ENCODE measurements at regions not wholly inside any gene's neighbourhood (a gene's known extent, or its start where the extent isn't known, plus 50 kb on each side); places are given as distances from the start of the nearest gene placed in this dataset.

- ATAC-seq (ENCODE audit: low FRiP score): no peak
- no peak overlapping the region for H3K27ac ChIP-seq (ENCODE audit: low read depth in 1 of 2, low read length in 2 of 2)
- no peaks in the 10 kb centered on the region for H3K36me3 ChIP-seq (ENCODE audit: control insufficient read depth in 1 of 2, insufficient read depth in 2 of 2, low read length in 1 of 2)
- no peaks in the 10 kb centered on the region for H3K9me3 ChIP-seq (ENCODE audit: control insufficient read depth, low read length)
- DNase-seq: peak in 1 of 2 donors; percentile 42
- intact Hi-C loops (cut with DNase I): no loop called here
- 87 to 89% methylated on average over 10 of the region's 10 CpGs for WGBS, 2 donors
- H3K27me3 ChIP-seq (ENCODE audit: control insufficient read depth in 1 of 2, insufficient read depth in 2 of 2, low read length in 1 of 2): no peaks in the 10 kb centered on the region
- no peak overlapping the region for H3K4me3 ChIP-seq (ENCODE audit: low read length in 2 of 2)
- no peaks in the 10 kb centered on the region for H3K4me1 ChIP-seq (ENCODE audit: control insufficient read depth in 1 of 2, insufficient read depth in 2 of 2, low read length in 2 of 2)
These were observed 232.6 kb downstream of the TEX29 start for GRCh38 chr13:111552891-111553655.

- peak in 1 of 2 donors; percentile 40 for DNase-seq
- WGBS, 2 donors: 83% methylated on average over 16 of the region's 16 CpGs
- no peaks in the 10 kb centered on the region for H3K27me3 ChIP-seq (ENCODE audit: control insufficient read depth in 1 of 2, insufficient read depth in 2 of 2, low read length in 1 of 2)
- intact Hi-C loops (cut with DNase I): no loop called here
- H3K4me3 ChIP-seq (ENCODE audit: low read length in 2 of 2): no peak overlapping the region
- no peaks in the 10 kb centered on the region for H3K9me3 ChIP-seq (ENCODE audit: control insufficient read depth, low read length)
- H3K4me1 ChIP-seq (ENCODE audit: control insufficient read depth in 1 of 2, insufficient read depth in 2 of 2, low read length in 2 of 2): no peaks in the 10 kb centered on the region
- ATAC-seq (ENCODE audit: low FRiP score): no peak
- no peaks in the 10 kb centered on the region for H3K36me3 ChIP-seq (ENCODE audit: control insufficient read depth in 1 of 2, insufficient read depth in 2 of 2, low read length in 1 of 2)
- no peak overlapping the region for H3K27ac ChIP-seq (ENCODE audit: low read depth in 1 of 2, low read length in 2 of 2)
These were observed 234.3 kb downstream of the TEX29 start for GRCh38 chr13:111554539-111555267.

GRCh38 chr13:111555268-111555808 lies 234.9 kb downstream of the TEX29 start:
- Histone ChIP-seq H3K4me3 (ENCODE audit: low read length in 2 of 2) (no peak overlapping the region), H3K27ac (ENCODE audit: low read depth in 1 of 2, low read length in 2 of 2) (no peak overlapping the region), H3K27me3 (ENCODE audit: control insufficient read depth in 1 of 2, insufficient read depth in 2 of 2, low read length in 1 of 2) (no peaks in the 10 kb centered on the region), H3K9me3 (ENCODE audit: control insufficient read depth, low read length) (no peaks in the 10 kb centered on the region), H3K36me3 (ENCODE audit: control insufficient read depth in 1 of 2, insufficient read depth in 2 of 2, low read length in 1 of 2) (no peaks in the 10 kb centered on the region), H3K4me1 (ENCODE audit: control insufficient read depth in 1 of 2, insufficient read depth in 2 of 2, low read length in 2 of 2) (no peaks in the 10 kb centered on the region)
- ATAC-seq (ENCODE audit: low FRiP score) (no peak), DNase-seq (peak in 1 of 2 donors; percentile 38)
- WGBS, 2 donors: 75 to 77% methylated on average over 10 of the region's 10 CpGs
- intact Hi-C loops (cut with DNase I): no loop called here

- intact Hi-C loops (cut with DNase I): no loop called here
- H3K4me1 ChIP-seq (ENCODE audit: control insufficient read depth in 1 of 2, insufficient read depth in 2 of 2, low read length in 2 of 2): no peaks in the 10 kb centered on the region
- H3K9me3 ChIP-seq (ENCODE audit: control insufficient read depth, low read length): no peaks in the 10 kb centered on the region
- WGBS, 2 donors: 92 to 93% methylated on average over 9 of the region's 9 CpGs
- DNase-seq (no peak), ATAC-seq (ENCODE audit: low FRiP score) (no peak)
- H3K27me3 ChIP-seq (ENCODE audit: control insufficient read depth in 1 of 2, insufficient read depth in 2 of 2, low read length in 1 of 2): no peaks in the 10 kb centered on the region
- H3K4me3 ChIP-seq (ENCODE audit: low read length in 2 of 2): no peak overlapping the region
- H3K27ac ChIP-seq (ENCODE audit: low read depth in 1 of 2, low read length in 2 of 2): no peak overlapping the region
- no peaks in the 10 kb centered on the region for H3K36me3 ChIP-seq (ENCODE audit: control insufficient read depth in 1 of 2, insufficient read depth in 2 of 2, low read length in 1 of 2)
These were observed 235.5 kb downstream of the TEX29 start for GRCh38 chr13:111555903-111556302.

DNA sequence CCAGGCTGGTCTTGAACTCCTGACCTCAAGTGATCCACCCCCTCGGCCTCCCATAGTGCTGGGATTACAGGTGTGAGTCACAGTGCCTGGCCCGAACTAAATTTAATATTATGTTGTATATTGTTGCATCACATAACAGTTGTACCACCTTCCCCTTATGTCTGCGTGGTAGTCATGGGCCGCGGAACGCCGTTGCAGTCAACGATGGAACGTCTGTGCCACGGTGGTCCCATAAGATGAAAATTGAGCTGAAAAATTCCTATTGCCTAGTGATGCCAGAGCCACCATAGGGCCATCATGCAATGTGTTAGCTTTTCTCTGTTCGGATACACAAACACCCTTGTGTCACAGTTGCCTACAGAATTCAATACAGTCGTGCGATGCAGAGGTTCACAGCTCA lies 236.1 kb downstream of the TEX29 start:
- H3K36me3 ChIP-seq (ENCODE audit: control insufficient read depth in 1 of 2, insufficient read depth in 2 of 2, low read length in 1 of 2): no peaks in the 10 kb centered on the region
- H3K27me3 ChIP-seq (ENCODE audit: control insufficient read depth in 1 of 2, insufficient read depth in 2 of 2, low read length in 1 of 2): no peaks in the 10 kb centered on the region
- DNase-seq: peak in 1 of 2 donors; percentile 53
- no peak overlapping the region for H3K4me3 ChIP-seq (ENCODE audit: low read length in 2 of 2)
- 88 to 93% methylated on average over 13 of the region's 13 CpGs for WGBS, 2 donors
- no peaks in the 10 kb centered on the region for H3K4me1 ChIP-seq (ENCODE audit: control insufficient read depth in 1 of 2, insufficient read depth in 2 of 2, low read length in 2 of 2)
- H3K27ac ChIP-seq (ENCODE audit: low read depth in 1 of 2, low read length in 2 of 2): no peak overlapping the region
- H3K9me3 ChIP-seq (ENCODE audit: control insufficient read depth, low read length): no peaks in the 10 kb centered on the region
- intact Hi-C loops (cut with DNase I): no loop called here
- no peak for ATAC-seq (ENCODE audit: low FRiP score)

DNA sequence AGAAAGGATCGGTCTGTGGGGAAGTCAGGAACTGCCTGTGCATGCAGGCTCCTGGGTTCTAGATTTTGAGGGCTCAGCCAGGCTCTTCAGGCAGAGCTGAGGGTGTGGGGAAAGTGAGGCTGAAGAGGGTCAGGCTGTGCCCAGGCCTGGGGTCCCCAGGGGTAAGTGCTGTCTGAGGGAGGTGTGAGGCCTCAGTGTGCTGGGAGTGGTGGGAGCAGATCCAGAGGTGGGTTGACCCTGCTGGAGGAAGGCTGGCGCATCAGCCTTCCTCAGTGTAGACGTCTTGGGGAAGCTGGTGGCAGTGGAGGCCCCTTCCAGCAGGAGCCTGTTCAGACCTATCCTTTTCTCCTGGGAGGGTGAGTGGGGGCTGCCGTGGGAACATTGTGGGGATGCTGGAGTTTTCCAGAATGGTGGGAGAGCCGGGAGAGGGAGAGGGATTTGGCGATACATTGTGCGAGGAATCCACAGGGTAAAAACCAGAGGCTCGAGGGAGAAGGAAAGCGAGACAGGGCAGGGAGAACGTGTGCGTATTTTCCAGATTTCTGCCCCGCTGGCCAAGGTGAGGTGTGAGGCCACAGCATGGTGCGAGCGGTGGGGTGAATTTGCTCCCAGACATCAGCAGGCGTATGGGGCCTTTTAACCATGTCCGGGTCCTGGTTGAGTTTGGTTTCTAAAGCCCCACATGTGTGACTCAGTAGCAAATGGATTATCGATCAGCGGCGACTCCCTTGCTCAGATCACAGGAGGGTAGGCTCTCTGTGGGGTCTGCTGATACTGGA lies 237.7 kb downstream of the TEX29 start:
- no peaks in the 10 kb centered on the region for H3K4me1 ChIP-seq (ENCODE audit: control insufficient read depth in 1 of 2, insufficient read depth in 2 of 2, low read length in 2 of 2)
- WGBS, 2 donors: 86 to 90% methylated on average over 19 of the region's 19 CpGs
- H3K27ac ChIP-seq (ENCODE audit: low read depth in 1 of 2, low read length in 2 of 2): no peak overlapping the region
- H3K36me3 ChIP-seq (ENCODE audit: control insufficient read depth in 1 of 2, insufficient read depth in 2 of 2, low read length in 1 of 2): no peaks in the 10 kb centered on the region
- no peaks in the 10 kb centered on the region for H3K27me3 ChIP-seq (ENCODE audit: control insufficient read depth in 1 of 2, insufficient read depth in 2 of 2, low read length in 1 of 2)
- H3K9me3 ChIP-seq (ENCODE audit: control insufficient read depth, low read length): no peaks in the 10 kb centered on the region
- ATAC-seq (ENCODE audit: low FRiP score) (no peak), DNase-seq (peak in 1 of 2 donors; percentile 49)
- intact Hi-C loops (cut with DNase I): no loop called here
- no peak overlapping the region for H3K4me3 ChIP-seq (ENCODE audit: low read length in 2 of 2)

DNA sequence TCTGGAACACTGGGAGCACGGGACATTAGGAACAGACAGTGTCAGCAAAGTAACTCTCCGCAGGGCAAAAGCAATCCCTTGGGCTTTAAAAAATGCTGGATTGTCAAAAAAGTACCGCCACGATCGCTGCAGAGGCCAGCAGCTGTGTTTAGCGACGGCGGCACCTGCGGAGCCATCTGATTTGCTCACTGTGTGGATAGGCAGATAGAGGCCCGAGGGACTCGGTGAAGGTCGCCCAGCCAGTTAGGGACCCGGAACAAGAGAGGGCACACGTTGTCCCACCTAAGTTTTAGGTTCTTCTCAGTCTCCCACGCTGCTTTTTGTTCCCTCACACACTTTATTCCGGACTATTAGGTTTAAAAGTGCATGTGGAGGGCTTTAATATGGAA lies 238.3 kb downstream of the TEX29 start:
- Histone ChIP-seq H3K27ac (ENCODE audit: low read depth in 1 of 2, low read length in 2 of 2) (no peak overlapping the region), H3K36me3 (ENCODE audit: control insufficient read depth in 1 of 2, insufficient read depth in 2 of 2, low read length in 1 of 2) (no peaks in the 10 kb centered on the region), H3K9me3 (ENCODE audit: control insufficient read depth, low read length) (no peaks in the 10 kb centered on the region), H3K27me3 (ENCODE audit: control insufficient read depth in 1 of 2, insufficient read depth in 2 of 2, low read length in 1 of 2) (no peaks in the 10 kb centered on the region), H3K4me1 (ENCODE audit: control insufficient read depth in 1 of 2, insufficient read depth in 2 of 2, low read length in 2 of 2) (no peaks in the 10 kb centered on the region), H3K4me3 (ENCODE audit: low read length in 2 of 2) (no peak overlapping the region)
- ATAC-seq (ENCODE audit: low FRiP score) (no peak), DNase-seq (peak in 1 of 2 donors; percentile 44)
- intact Hi-C loops (cut with DNase I): no loop called here
- 67 to 71% methylated on average over 16 of the region's 16 CpGs for whole genome bisulfite sequencing, 2 donors

- Histone ChIP-seq H3K4me1 (ENCODE audit: control insufficient read depth in 1 of 2, insufficient read depth in 2 of 2, low read length in 2 of 2) (no peaks in the 10 kb centered on the region), H3K4me3 (ENCODE audit: low read length in 2 of 2) (no peak overlapping the region), H3K27me3 (ENCODE audit: control insufficient read depth in 1 of 2, insufficient read depth in 2 of 2, low read length in 1 of 2) (no peaks in the 10 kb centered on the region), H3K27ac (ENCODE audit: low read depth in 1 of 2, low read length in 2 of 2) (no peak overlapping the region), H3K36me3 (ENCODE audit: control insufficient read depth in 1 of 2, insufficient read depth in 2 of 2, low read length in 1 of 2) (no peaks in the 10 kb centered on the region), H3K9me3 (ENCODE audit: control insufficient read depth, low read length) (no peaks in the 10 kb centered on the region)
- intact Hi-C loops (cut with DNase I): no loop called here
- no peak for ATAC-seq (ENCODE audit: low FRiP score)
- 37 to 45% methylated on average over 26 of the region's 26 CpGs for WGBS, 2 donors
- DNase-seq: peak in 1 of 2 donors; percentile 49
These were observed 239.4 kb downstream of the TEX29 start for GRCh38 chr13:111559612-111560403.

All from aorta (tissue), 5 donors.